HS-5 (cell line): ENCODE measurements at regions not wholly inside any gene's neighbourhood (a gene's known extent, or its start where the extent isn't known, plus 50 kb on each side); places are given as distances from the start of the nearest gene placed in this dataset.
"Not testable (repeated sequence)": the region's sequence is repeated elsewhere in the genome, so short reads cannot be mapped to it uniquely, and the experiment has no call there.

Experiments used
- DNase-seq: peaks from one replicate; pipeline ENCODE4 v3.0.0-alpha.2; 2012; ENCODE audit warnings: low read depth

GRCh38 chr10:30170814-30171213, 111.4 kb upstream of the JCAD start:
- DNase-seq = no peak

- no peak for DNase-seq
Observed at GRCh38 chr10:30170146-30170545, 110.8 kb upstream of the JCAD start.

- DNase-seq = no peak
Observed at GRCh38 chr10:30169342-30169741, 110.0 kb upstream of the JCAD start.

GRCh38 chr10:30166929-30167328, 107.5 kb upstream of the JCAD start:
- no peak for DNase-seq

- not testable (repeated sequence) for DNase-seq
Observed at GRCh38 chr10:30163410-30163809, 104.0 kb upstream of the JCAD start.

GRCh38 chr10:30162796-30163195, 103.4 kb upstream of the JCAD start:
- not testable (repeated sequence) for DNase-seq

GRCh38 chr10:30160271-30160982, 101.0 kb upstream of the JCAD start:
- DNase-seq = no peak

- DNase-seq = not testable (repeated sequence)
Observed at GRCh38 chr10:30159614-30160013, 100.2 kb upstream of the JCAD start.

- no peak for DNase-seq
Observed at GRCh38 chr10:30158325-30158960, 99.1 kb upstream of the JCAD start.

- DNase-seq = no peak
Observed at GRCh38 chr10:30155401-30155800, 96.0 kb upstream of the JCAD start.

- DNase-seq = no peak
Observed at GRCh38 chr10:30154561-30154960, 95.2 kb upstream of the JCAD start.

- DNase-seq = no peak
Observed at GRCh38 chr10:30154126-30154525, 94.7 kb upstream of the JCAD start.

GRCh38 chr10:30151581-30152389, 92.4 kb upstream of the JCAD start:
- DNase-seq = no peak

- DNase-seq = no peak
Observed at GRCh38 chr10:30141423-30141822, 82.0 kb upstream of the JCAD start.

GRCh38 chr10:30134171-30134945, 75.0 kb upstream of the JCAD start:
- no peak for DNase-seq

GRCh38 chr10:30133198-30133597, 73.8 kb upstream of the JCAD start:
- no peak for DNase-seq

GRCh38 chr10:30131369-30131768, 72.0 kb upstream of the JCAD start:
- not testable (repeated sequence) for DNase-seq

GRCh38 chr10:30129326-30129725, 69.9 kb upstream of the JCAD start:
- not testable (repeated sequence) for DNase-seq

GRCh38 chr10:30127120-30127541, 67.7 kb upstream of the JCAD start:
- DNase-seq = no peak

GRCh38 chr10:30125496-30125895, 66.1 kb upstream of the JCAD start:
- DNase-seq = no peak

- DNase-seq = no peak
Observed at GRCh38 chr10:30124704-30125103, 65.3 kb upstream of the JCAD start.

GRCh38 chr10:30121401-30121800, 62.0 kb upstream of the JCAD start:
- DNase-seq = no peak
